ENCODE measurements at regions not wholly inside any gene's neighbourhood (a gene's known extent, or its start where the extent isn't known, plus 50 kb on each side); places are given as distances from the start of the nearest gene placed in this dataset.

GRCh38 chr1:101088431-101088830, 62.8 kb upstream of the DPH5 start:
- no peaks in the 10 kb centered on the region for H3K9me3 ChIP-seq (ENCODE audit: insufficient read depth, low read length)
- H2AFZ ChIP-seq (ENCODE audit: low read depth, low read length): no peak overlapping the region
- no peaks in the 10 kb centered on the region for H4K20me1 ChIP-seq (ENCODE audit: insufficient read depth, low read length)
- H3K27me3 ChIP-seq (ENCODE audit: low read depth, low read length): no peaks in the 10 kb centered on the region
- no peak for TF ChIP-seq EZH2phosphoT487 (IDR thresholded peaks at IDR 0.05; ENCODE audit: low read depth)
- TF ChIP-seq CTCF (IDR thresholded peaks at IDR 0.05; ENCODE audit: low read depth, low read length): no peak
- H3K4me2 ChIP-seq (ENCODE audit: low read length): no peak overlapping the region
- no peak overlapping the region for H3K4me3 ChIP-seq (ENCODE audit: low read length)
- no peak overlapping the region for H3K27ac ChIP-seq (ENCODE audit: low read length)
- peaks cover 8% of the 10 kb centered on the region for H3K4me1 ChIP-seq (ENCODE audit: low read length)
- no peaks in the 10 kb centered on the region for H3K79me2 ChIP-seq (ENCODE audit: low read length)
- no peaks in the 10 kb centered on the region for H3K36me3 ChIP-seq (replicated peaks; ENCODE audit: low read depth, low read length)
- no peak overlapping the region for H3K9ac ChIP-seq (ENCODE audit: low read length)

- no peak overlapping the region for H2AFZ ChIP-seq (ENCODE audit: low read depth, low read length)
- no peak overlapping the region for H3K4me3 ChIP-seq (ENCODE audit: low read length)
- no peak overlapping the region for H3K4me2 ChIP-seq (ENCODE audit: low read length)
- H3K27ac ChIP-seq (ENCODE audit: low read length): no peak overlapping the region
- no peaks in the 10 kb centered on the region for H3K9me3 ChIP-seq (ENCODE audit: insufficient read depth, low read length)
- H4K20me1 ChIP-seq (ENCODE audit: insufficient read depth, low read length): no peaks in the 10 kb centered on the region
- H3K4me1 ChIP-seq (ENCODE audit: low read length): peaks cover 8% of the 10 kb centered on the region
- H3K9ac ChIP-seq (ENCODE audit: low read length): no peak overlapping the region
- no peak for TF ChIP-seq EZH2phosphoT487 (IDR thresholded peaks at IDR 0.05; ENCODE audit: low read depth)
- no peak for TF ChIP-seq CTCF (IDR thresholded peaks at IDR 0.05; ENCODE audit: low read depth, low read length)
- H3K79me2 ChIP-seq (ENCODE audit: low read length): no peaks in the 10 kb centered on the region
- no peaks in the 10 kb centered on the region for H3K36me3 ChIP-seq (replicated peaks; ENCODE audit: low read depth, low read length)
- no peaks in the 10 kb centered on the region for H3K27me3 ChIP-seq (ENCODE audit: low read depth, low read length)
Measured at GRCh38 chr1:101086783-101087182, 61.2 kb upstream of the DPH5 start.

GRCh38 chr1:101081496-101082488, 56.2 kb upstream of the DPH5 start:
- Histone ChIP-seq H3K27ac (ENCODE audit: low read length) (no peak overlapping the region), H3K9me3 (ENCODE audit: insufficient read depth, low read length) (no peaks in the 10 kb centered on the region), H2AFZ (ENCODE audit: low read depth, low read length) (no peak overlapping the region), H3K79me2 (ENCODE audit: low read length) (no peaks in the 10 kb centered on the region), H3K4me1 (ENCODE audit: low read length) (peaks cover 14% of the 10 kb centered on the region), H3K27me3 (ENCODE audit: low read depth, low read length) (no peaks in the 10 kb centered on the region), H3K9ac (ENCODE audit: low read length) (no peak overlapping the region), H3K4me3 (ENCODE audit: low read length) (no peak overlapping the region), H3K36me3 (replicated peaks; ENCODE audit: low read depth, low read length) (peaks cover 8% of the 10 kb centered on the region), H4K20me1 (ENCODE audit: insufficient read depth, low read length) (no peaks in the 10 kb centered on the region), H3K4me2 (ENCODE audit: low read length) (no peak overlapping the region)
- TF ChIP-seq CTCF (IDR thresholded peaks at IDR 0.05; ENCODE audit: low read depth, low read length) (no peak), EZH2phosphoT487 (IDR thresholded peaks at IDR 0.05; ENCODE audit: low read depth) (no peak)

- Histone ChIP-seq H3K36me3 (replicated peaks; ENCODE audit: low read depth, low read length) (peaks cover 8% of the 10 kb centered on the region), H3K4me3 (ENCODE audit: low read length) (no peak overlapping the region), H3K9me3 (ENCODE audit: insufficient read depth, low read length) (no peaks in the 10 kb centered on the region), H2AFZ (ENCODE audit: low read depth, low read length) (no peak overlapping the region), H3K4me2 (ENCODE audit: low read length) (no peak overlapping the region), H3K9ac (ENCODE audit: low read length) (no peak overlapping the region), H3K27ac (ENCODE audit: low read length) (no peak overlapping the region), H3K4me1 (ENCODE audit: low read length) (peaks cover 14% of the 10 kb centered on the region), H4K20me1 (ENCODE audit: insufficient read depth, low read length) (no peaks in the 10 kb centered on the region), H3K27me3 (ENCODE audit: low read depth, low read length) (no peaks in the 10 kb centered on the region), H3K79me2 (ENCODE audit: low read length) (no peaks in the 10 kb centered on the region)
- TF ChIP-seq CTCF (IDR thresholded peaks at IDR 0.05; ENCODE audit: low read depth, low read length) (no peak), EZH2phosphoT487 (IDR thresholded peaks at IDR 0.05; ENCODE audit: low read depth) (no peak)
Measured at GRCh38 chr1:101080859-101081258, 55.3 kb upstream of the DPH5 start.
